H1 (cell line): ENCODE measurements at regions not wholly inside any gene's neighbourhood (a gene's known extent, or its start where the extent isn't known, plus 50 kb on each side); places are given as distances from the start of the nearest gene placed in this dataset.

Experiments used
- ASH2L ChIP-seq: fragments of 200-600, 300-600 bp; sonication (generic); IDR thresholded peaks from one replicate; pipeline ENCODE4 v1.7.1; 2017; ENCODE audit warnings: low read length
- HDAC2 ChIP-seq, 2 experiments: fragments of 300-600 bp in 1 of 2; sonication (generic) in 1 of 2; IDR thresholded peaks; 2 replicates each; pipeline ENCODE4 v1.6.1; 2011 to 2012; ENCODE audit warnings: low read depth in 2 of 2, low read length in 2 of 2, mild to moderate bottlenecking in 2 of 2, moderate library complexity in 2 of 2, borderline replicate concordance in 1 of 2, inconsistent platforms in 1 of 2
- POLR2A ChIP-seq, 2 experiments: IDR thresholded peaks; 1 replicate in 1 of 2; 2 replicates in 1 of 2; pipeline ENCODE4 v1.6.1; 2011; ENCODE audit warnings: low read depth in 2 of 2, low read length in 2 of 2, mild to moderate bottlenecking in 2 of 2; ENCODE audit errors: control extremely low read depth in 1 of 2
- SP4 ChIP-seq: IDR thresholded peaks from 2 replicates; pipeline ENCODE4 v1.6.1; 2012; ENCODE audit warnings: low read length, inconsistent platforms
- USF2 ChIP-seq: IDR thresholded peaks from 2 replicates; pipeline ENCODE4 v1.6.1; 2011; ENCODE audit warnings: low read length, improper control_type of control experiment

DNA sequence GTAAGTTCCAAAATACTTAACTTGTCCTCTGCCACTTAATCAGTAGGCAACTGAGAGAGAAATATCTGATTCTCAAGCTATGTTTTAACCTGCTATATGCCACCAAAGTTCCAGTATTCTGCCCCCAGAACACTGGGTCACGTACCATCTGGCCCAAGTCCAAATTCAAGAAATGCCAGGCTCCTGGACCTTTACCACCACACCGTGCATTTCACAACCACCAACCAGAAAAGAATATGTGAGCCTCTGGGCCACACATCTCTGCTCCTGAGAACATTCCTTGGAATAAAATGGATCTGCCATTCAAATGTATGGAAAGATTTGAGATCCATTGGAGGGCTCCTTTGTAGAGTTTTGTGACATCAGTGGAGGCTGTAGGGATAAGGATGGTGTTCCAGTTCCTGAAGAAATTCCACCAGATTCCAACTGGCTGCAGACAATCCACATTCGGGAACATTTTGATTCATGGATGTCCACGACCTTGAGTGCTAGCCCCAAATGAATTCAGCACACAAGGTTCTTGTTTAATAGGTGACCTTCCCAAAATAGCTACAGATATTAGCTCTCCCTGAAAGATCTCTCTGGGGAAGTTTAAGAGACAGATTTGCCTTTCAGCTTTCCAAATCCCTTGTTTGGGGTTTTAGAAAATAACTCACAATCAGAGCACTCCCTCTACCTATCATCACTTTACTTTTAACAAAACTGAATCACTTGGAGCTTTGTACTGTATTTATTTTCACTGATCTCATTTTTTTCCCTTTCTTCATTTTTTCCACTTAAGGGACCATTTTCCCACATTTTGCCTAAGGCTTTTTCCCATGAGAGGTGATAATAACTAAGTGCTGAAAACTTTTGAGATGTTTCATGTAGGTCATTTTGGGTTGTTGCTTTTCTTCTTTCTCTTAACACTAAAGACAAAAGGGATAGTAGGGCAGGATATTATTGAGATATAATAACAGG is 128.4 kb upstream of the ZC3H11B start (continued):
- TF ChIP-seq HDAC2 (IDR thresholded peaks at IDR 0.05; ENCODE audit: borderline replicate concordance in 1 of 2, low read depth in 2 of 2, low read length in 2 of 2) (no peak), ASH2L (no peak), USF2 (no peak), SP4 (no peak), POLR2A (IDR thresholded peaks at IDR 0.05; ENCODE audit: control extremely low read depth in 1 of 2, low read depth in 2 of 2, low read length in 2 of 2) (no peak)
